RWPE2 (cell line): ENCODE measurements at regions not wholly inside any gene's neighbourhood (a gene's known extent, or its start where the extent isn't known, plus 50 kb on each side); places are given as distances from the start of the nearest gene placed in this dataset.

Experiments used
- ATAC-seq: fragments of 200-7000 bp; cut with Tn5 transposase; 3 replicates; pipeline ENCODE4 v1.9.1; 2021; ENCODE audit warnings: low read depth
- DNase-seq: peaks from one replicate; pipeline ENCODE4 v3.0.0-alpha.2; 2020; ENCODE audit warnings: low spot score
- H3K27ac ChIP-seq: fragments of 450-650 bp; 2 replicates; pipeline ENCODE4 v1.5.1; 2017; ENCODE audit warnings: mild to moderate bottlenecking; ENCODE audit not compliant: poor library complexity, severe bottlenecking
- H3K27me3 ChIP-seq: fragments of 250-450 bp; sonication (Bioruptor Pico); 2 replicates; pipeline ENCODE4 v1.5.1; 2021; ENCODE audit warnings: mild to moderate bottlenecking, moderate library complexity; ENCODE audit not compliant: insufficient read depth, poor library complexity, severe bottlenecking
- H3K36me3 ChIP-seq: fragments of 250-450 bp; sonication (Bioruptor Pico); 2 replicates; pipeline ENCODE4 v1.5.1; 2020; ENCODE audit warnings: low read depth, mild to moderate bottlenecking, moderate library complexity
- H3K4me1 ChIP-seq: fragments of 250-450 bp; sonication (Bioruptor Pico); 2 replicates; pipeline ENCODE4 v1.5.1; 2021; ENCODE audit warnings: mild to moderate bottlenecking, moderate library complexity; ENCODE audit not compliant: insufficient read depth, poor library complexity, severe bottlenecking
- H3K4me3 ChIP-seq: fragments of 250-450 bp; sonication (Bioruptor Pico); 2 replicates; pipeline ENCODE4 v1.5.1; 2021; ENCODE audit warnings: mild to moderate bottlenecking, moderate library complexity; ENCODE audit not compliant: severe bottlenecking
- H3K9me3 ChIP-seq: fragments of 250-450 bp; sonication (Bioruptor Pico); 2 replicates; pipeline ENCODE4 v1.5.1; 2021; ENCODE audit warnings: mild to moderate bottlenecking, moderate library complexity; ENCODE audit not compliant: severe bottlenecking
- CTCF ChIP-seq: fragments of 450-650 bp; IDR thresholded peaks from one replicate; pipeline ENCODE4 v1.5.1; 2017; ENCODE audit warnings: mild to moderate bottlenecking, moderate library complexity; ENCODE audit not compliant: poor library complexity, severe bottlenecking

GRCh38 chr5:12177225-12177624 lies 273.0 kb upstream of the CTNND2 start:
- no peak for TF ChIP-seq CTCF
- no peaks in the 10 kb centered on the region for H3K9me3 ChIP-seq

GRCh38 chr5:12175914-12176585 lies 271.8 kb upstream of the CTNND2 start:
- Histone ChIP-seq H3K4me3 (no peak overlapping the region), H3K27ac (no peak overlapping the region), H3K36me3 (no peaks in the 10 kb centered on the region), H3K9me3 (no peaks in the 10 kb centered on the region), H3K4me1 (no peaks in the 10 kb centered on the region), H3K27me3 (no peaks in the 10 kb centered on the region)
- no peak for TF ChIP-seq CTCF
- DNase-seq, result no peak
- no peak for ATAC-seq

More at GRCh38 chr5:12177225-12177624, 273.0 kb upstream of the CTNND2 start:
- DNase-seq (no peak), ATAC-seq (no peak)
- Histone ChIP-seq H3K4me1 (no peaks in the 10 kb centered on the region), H3K27me3 (no peaks in the 10 kb centered on the region), H3K4me3 (no peak overlapping the region), H3K36me3 (no peaks in the 10 kb centered on the region), H3K27ac (no peak overlapping the region)

GRCh38 chr5:12174734-12175133 lies 270.5 kb upstream of the CTNND2 start:
- DNase-seq (no peak), ATAC-seq (no peak)
- no peaks in the 10 kb centered on the region for H3K4me1 ChIP-seq
- no peaks in the 10 kb centered on the region for H3K36me3 ChIP-seq
- H3K9me3 ChIP-seq, result no peaks in the 10 kb centered on the region
- no peaks in the 10 kb centered on the region for H3K27me3 ChIP-seq
- no peak overlapping the region for H3K27ac ChIP-seq
- TF ChIP-seq CTCF, result no peak
- H3K4me3 ChIP-seq, result no peak overlapping the region

- Histone ChIP-seq H3K4me1 (no peaks in the 10 kb centered on the region), H3K4me3 (no peak overlapping the region), H3K27me3 (no peaks in the 10 kb centered on the region), H3K36me3 (no peaks in the 10 kb centered on the region), H3K9me3 (no peaks in the 10 kb centered on the region), H3K27ac (no peak overlapping the region)
- no peak for DNase-seq
- TF ChIP-seq CTCF, result no peak
- ATAC-seq, result no peak
Observed at GRCh38 chr5:12169536-12169935, 265.3 kb upstream of the CTNND2 start.

- DNase-seq (no peak), ATAC-seq (no peak)
- Histone ChIP-seq H3K27me3 (no peaks in the 10 kb centered on the region), H3K4me1 (no peaks in the 10 kb centered on the region), H3K27ac (no peak overlapping the region), H3K9me3 (no peaks in the 10 kb centered on the region), H3K4me3 (no peak overlapping the region), H3K36me3 (no peaks in the 10 kb centered on the region)
- no peak for TF ChIP-seq CTCF
Observed at GRCh38 chr5:12162863-12163262, 258.6 kb upstream of the CTNND2 start.
